HG02885 (cell line): ENCODE measurements at regions not wholly inside any gene's neighbourhood (a gene's known extent, or its start where the extent isn't known, plus 50 kb on each side); places are given as distances from the start of the nearest gene placed in this dataset.

Experiments used
- ATAC-seq: cut with Tn5 transposase; IDR thresholded peaks from one replicate; pipeline ENCODE4 v1.9.1; 2021; ENCODE audit warnings: mild to moderate bottlenecking; ENCODE audit not compliant: unreplicated experiment, poor library complexity

- no peak for ATAC-seq
Measured at GRCh38 chr22:49368221-49368975, 459.3 kb downstream of the BRD1 start.

GRCh38 chr22:49367041-49367697 lies 460.5 kb downstream of the BRD1 start:
- no peak for ATAC-seq

- ATAC-seq = no peak
Measured at GRCh38 chr22:49366437-49366836, 461.2 kb downstream of the BRD1 start.

- ATAC-seq = no peak
Measured at GRCh38 chr22:49365910-49366309, 461.8 kb downstream of the BRD1 start.

GRCh38 chr22:49365191-49365837 lies 462.4 kb downstream of the BRD1 start:
- ATAC-seq = no peak

- ATAC-seq = no peak
Measured at GRCh38 chr22:49364398-49364797, 463.3 kb downstream of the BRD1 start.

GRCh38 chr22:49363526-49364230 lies 464.0 kb downstream of the BRD1 start:
- ATAC-seq = no peak

- no peak for ATAC-seq
Measured at GRCh38 chr22:49362211-49362839, 465.3 kb downstream of the BRD1 start.

- no peak for ATAC-seq
Measured at GRCh38 chr22:49361164-49361563, 466.5 kb downstream of the BRD1 start.

GRCh38 chr22:49360746-49361145 lies 466.9 kb downstream of the BRD1 start:
- no peak for ATAC-seq

- no peak for ATAC-seq
Measured at GRCh38 chr22:49359076-49359475, 468.6 kb downstream of the BRD1 start.

- ATAC-seq = no peak
Measured at GRCh38 chr22:49357661-49358440, 469.8 kb downstream of the BRD1 start.

- ATAC-seq = no peak
Measured at GRCh38 chr22:49356428-49356827, 471.2 kb downstream of the BRD1 start.

GRCh38 chr22:49355211-49355920 lies 472.3 kb downstream of the BRD1 start:
- ATAC-seq = no peak

- no peak for ATAC-seq
Measured at GRCh38 chr22:49354516-49355210, 473.0 kb downstream of the BRD1 start.

- ATAC-seq = no peak
Measured at GRCh38 chr22:49353235-49353634, 474.4 kb downstream of the BRD1 start.

GRCh38 chr22:49352361-49353169 lies 475.1 kb downstream of the BRD1 start:
- ATAC-seq = no peak
